Activated gamma-delta T cell treated with anti-CD3 and anti-CD28 coated beads, Interleukin-2, amount 50 U/mL, for 16 hours (primary cell): ENCODE measurements at regions not wholly inside any gene's neighbourhood (a gene's known extent, or its start where the extent isn't known, plus 50 kb on each side); places are given as distances from the start of the nearest gene placed in this dataset.
"Not testable (repeated sequence)": the region's sequence is repeated elsewhere in the genome, so short reads cannot be mapped to it uniquely, and the experiment has no call there.

Source experiments
- DNase-seq: peaks from one replicate; pipeline ENCODE4 v3.0.0-alpha.2; 2020; ENCODE audit warnings: low read depth

DNA sequence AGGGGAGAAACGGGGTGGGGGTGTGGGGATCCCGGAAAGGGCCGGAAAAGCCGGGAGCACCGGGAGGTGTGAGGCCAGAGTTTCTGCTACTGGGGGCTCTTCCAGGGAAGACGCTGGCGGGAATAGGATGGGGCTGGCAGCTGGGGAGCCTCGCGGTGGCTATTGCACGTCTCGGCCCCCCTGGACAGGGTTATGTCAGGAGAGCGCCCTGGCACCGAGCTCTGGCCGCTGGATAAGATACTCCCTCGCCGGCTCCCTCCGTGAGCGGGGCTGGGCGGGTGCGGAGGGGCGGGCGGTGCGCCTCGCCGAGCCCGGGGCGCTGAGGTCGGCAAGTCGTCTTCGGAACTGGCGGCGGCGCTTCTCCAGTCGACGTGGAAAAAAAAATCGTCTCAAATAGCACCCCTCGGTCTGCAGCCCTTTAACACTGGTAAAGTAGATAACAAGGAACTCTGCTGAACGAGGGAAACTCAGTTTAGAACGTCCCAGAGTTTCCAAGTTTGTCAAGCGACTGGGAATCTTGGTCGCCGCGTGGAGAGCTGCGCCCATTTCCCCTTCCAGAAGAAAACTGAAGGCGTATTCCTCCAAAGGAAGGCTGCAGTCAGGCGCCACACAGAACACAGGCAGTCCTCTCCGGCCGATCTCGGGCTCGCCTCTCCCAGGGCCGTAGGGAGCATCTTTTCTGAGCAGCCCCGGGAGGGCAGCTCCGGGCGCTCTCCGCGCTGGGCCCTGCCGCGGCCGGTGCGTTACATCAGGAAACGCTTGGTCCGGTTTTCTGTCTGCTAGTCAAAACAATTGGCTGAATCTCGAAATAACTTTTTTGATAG, 115.1 kb downstream of the KCNRG start:
- DNase-seq = no peak

DNA sequence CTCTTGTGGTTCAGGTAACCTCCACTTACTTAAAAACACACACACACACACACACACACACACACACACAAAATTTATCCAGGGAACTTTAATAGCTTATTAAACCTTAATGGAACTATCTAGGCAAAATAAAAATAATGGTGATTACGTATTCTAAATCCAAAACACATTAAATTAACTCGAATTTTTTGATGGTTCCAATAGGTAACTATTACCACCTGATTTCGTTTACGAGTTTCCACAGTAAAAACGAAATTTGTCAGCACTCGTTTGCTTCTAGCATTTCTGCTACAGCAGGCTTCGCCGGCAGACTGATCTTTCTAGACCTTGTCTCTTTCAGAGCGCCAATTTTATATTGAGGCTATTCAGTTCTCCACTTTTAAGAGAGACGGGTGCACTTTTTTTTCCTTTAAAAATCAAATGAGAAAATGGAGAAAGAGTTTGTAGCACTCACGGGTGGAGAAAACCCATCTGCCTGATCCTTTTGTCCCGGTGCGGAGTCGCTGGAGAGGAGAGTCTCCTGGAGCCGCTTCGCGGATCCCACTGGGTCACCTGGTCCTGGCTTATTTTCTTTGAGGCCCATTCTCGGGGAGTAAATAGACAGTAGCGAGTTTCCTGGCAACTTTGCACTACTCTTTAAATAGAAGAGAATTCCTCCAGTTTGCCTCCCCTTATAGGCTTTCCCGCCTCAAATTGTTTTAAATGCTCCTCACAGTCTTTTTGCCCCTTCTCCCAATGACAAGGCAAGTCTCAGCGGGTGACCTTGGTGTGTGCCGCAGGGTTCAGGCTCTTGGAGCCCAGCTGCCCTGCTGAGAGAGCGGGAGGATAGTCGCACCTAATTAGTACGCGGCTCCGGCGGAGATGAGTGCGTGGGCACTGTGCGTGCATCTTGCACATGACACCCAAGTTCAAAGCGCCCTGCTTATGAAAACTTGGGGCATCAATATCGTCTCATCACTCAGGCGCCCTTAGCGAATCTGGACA, 117.0 kb downstream of the KCNRG start:
- DNase-seq = no peak

DNA sequence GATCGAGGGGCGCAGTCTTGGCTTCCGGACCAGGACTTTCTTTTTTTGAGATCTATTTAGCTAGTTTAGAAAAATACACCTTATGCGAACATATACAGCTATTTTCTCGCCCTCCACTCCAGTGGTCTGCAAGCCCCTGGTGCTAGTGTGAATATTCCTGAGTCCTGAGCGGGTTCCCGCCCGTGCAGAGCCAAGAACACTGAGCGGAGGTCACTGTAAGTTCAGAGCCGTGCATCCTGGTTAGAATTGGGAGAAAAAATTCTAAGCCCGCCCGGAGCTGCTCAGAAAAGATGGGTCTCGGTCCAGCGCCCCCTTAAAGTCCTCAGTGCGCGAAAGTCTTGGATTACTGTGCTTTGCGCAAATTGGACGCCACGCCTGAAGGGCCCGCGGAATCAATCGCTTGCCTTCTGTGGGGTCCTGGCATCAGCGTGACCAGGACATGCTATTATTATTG, 117.7 kb downstream of the KCNRG start:
- no peak for DNase-seq

GRCh38 chr13:50133358-50133953, 118.2 kb downstream of the KCNRG start:
- no peak for DNase-seq

GRCh38 chr13:50136226-50136625, 121.0 kb downstream of the KCNRG start:
- DNase-seq = no peak

DNA sequence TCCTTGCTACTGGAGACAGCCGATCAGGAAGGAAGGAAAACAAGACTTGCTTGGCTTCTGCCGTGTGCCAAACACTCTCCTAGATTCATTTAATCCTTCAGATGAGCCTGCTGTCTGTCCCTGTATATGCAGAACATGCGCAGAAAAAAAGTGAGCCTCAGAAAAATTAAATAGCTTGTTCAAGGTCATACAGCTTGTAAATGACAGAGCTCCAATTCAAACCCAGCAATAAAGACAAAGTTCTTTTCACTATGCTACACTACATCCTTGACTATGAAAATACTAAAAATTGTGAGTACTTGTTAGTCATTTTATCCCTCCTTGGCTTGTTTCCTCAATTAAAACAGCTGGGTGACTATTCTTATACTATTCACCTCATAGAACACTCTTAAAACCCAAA, 121.4 kb downstream of the KCNRG start:
- no peak for DNase-seq

DNA sequence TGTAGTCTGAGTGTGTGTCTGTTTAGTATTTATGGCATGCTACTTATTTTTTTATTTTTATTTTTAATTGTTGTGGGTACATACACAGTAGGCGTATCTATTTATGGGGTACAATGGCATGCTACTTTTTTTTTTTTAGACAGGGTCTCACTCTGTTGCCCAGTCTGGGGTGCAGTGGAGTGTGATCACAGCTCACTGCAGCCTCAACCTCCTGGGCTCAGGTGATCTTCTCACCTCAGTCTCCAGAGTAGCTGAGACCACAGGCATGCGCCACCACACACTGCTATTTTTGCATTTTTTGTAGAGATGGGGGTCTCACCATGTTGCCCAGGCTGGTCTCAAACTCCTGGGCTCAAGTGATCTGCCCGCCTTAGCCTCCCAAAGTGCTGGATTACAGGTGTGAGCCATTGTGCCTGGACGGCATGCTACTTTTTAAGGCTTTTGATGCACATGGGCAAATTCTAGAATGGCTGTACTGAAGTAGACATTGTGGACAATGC, 124.2 kb downstream of the KCNRG start:
- DNase-seq = not testable (repeated sequence)

- no peak for DNase-seq
Measured at GRCh38 chr13:50140153-50140552, 124.9 kb downstream of the KCNRG start.

DNA sequence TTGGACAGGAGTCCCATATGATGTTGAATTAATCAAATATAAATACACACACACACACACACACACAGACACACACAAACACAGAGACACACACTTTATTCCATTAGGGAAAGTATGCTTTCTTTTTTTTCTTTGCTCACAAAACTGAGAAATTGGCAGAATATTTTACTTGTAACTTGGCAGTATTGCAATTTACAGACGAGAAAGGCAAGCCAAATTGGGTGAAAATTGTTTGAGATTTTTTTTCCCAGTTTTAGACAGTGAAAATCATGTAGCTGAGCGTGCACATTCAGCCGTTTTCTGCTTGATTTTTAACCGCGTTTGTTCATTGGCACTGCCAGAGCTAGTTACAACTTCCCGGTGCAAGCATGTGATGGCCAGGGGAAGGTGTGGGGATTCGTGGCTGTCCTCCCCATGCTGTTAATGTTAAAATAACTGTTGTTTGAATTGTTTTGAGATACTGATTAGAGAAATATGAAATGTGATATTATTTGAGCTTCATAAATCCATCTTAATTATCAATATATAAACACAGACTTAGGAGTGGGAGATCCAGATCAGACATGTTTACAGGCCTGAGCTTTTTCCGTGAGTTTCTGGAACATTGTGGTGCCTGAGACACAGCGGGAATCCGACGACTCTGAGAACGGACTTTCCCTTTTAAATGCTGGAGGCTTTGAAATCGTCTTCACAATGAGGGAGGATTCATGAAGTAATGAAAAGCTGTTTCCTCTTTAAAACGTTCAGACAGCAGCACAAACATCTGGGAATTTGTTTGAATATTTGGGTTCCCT, 125.5 kb downstream of the KCNRG start:
- DNase-seq = no peak

DNA sequence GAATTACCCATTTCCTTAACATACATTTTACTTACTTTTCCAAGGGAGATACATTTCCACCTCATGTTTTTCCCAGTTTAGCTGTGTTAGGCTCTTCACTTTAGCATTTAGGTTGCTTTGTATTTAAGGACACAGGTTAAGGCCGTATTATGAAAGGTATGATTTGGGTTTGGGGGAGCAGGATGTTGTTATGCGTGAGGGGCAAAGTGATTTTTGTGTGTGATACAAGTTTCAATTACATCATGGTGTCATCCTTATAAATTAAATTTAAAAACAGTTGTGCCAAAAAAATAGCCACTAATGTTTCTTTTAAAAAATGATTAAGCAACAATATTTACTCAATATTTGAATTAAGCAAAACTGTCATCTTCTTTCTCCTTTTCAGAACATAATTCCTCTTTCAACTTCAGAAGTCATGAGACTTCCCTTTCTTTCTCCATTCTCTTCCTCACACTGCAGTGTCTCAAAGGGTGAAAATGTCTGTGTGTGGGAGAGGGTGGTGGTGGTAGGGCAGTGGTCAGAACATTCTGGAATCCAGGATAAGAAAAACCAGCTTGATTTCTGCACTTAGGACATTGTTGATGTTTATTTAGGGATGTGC, 126.2 kb downstream of the KCNRG start:
- no peak for DNase-seq

GRCh38 chr13:50144246-50145160, 129.3 kb downstream of the KCNRG start:
- DNase-seq = no peak

DNA sequence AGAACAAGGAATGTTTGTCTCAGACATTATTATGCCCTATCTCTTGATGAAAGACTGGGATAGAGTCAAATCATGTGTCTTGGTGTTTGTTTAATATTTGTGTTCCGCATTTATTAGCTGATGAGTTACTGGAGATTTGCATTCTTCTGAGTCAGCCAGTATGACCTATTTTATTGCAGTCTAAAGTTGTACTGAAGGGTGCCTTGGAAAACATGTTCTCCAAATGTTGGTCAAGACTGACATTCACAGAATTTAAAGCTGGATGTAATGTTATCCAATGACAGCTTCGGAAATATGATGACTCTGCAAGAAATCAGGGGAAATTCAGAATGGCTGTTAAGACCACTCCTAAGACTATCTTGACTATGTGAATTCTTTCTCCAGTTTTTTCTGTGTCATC, 134.0 kb downstream of the KCNRG start:
- DNase-seq = no peak

DNA sequence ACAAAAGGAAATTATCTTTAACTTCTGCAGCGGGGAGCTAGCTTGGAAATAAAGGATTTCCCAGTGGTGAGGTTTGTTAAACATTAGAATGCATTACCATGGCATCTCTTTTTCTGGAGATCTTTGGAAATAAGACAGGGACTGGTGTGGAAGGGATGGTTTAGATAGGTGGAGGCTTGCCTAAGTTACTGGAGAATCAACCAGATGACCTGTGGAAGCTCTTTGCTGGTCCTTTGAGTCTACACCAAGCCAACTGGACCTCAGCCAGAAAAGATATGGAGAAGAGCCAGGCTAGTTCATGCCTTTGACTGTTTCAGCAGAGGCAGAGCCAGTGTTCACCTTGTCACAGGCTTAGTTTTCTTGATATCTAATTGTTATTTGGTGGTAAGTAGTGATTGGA, 134.7 kb downstream of the KCNRG start:
- no peak for DNase-seq

- DNase-seq = no peak
Measured at GRCh38 chr13:50152224-50152623, 137.0 kb downstream of the KCNRG start.

DNA sequence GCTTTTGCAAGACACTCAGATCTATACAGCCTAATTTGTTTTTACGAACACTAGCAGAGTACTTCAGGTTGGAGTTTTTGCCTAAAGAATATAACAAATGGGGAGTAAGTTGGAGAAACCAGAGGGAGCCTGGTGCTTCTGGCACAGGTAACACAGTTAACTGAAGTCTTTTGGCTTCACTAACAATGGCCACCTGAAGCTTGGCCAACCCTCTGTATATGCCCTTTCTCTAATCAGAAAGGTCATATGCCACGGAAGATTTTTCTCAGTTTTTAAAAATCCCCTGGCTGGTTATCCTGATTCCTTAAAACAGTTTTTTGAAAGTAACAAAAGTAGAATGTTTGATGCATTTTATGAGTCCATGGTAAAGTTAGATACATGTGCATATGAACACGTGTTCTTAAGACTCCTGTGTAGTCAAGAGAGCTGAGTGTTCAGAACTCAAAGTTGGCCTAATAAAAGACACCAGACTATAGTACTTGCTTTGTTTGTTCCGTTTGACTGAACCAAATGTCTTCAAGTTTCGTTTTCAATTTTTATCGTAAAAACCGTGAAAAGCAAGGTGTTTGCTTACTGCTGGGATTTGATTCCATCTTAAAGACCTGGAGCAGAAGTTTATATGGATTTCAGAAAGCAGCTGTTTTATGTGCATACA, 137.5 kb downstream of the KCNRG start:
- DNase-seq = no peak

- DNase-seq = no peak
Measured at GRCh38 chr13:50153401-50153800, 138.2 kb downstream of the KCNRG start.

- no peak for DNase-seq
Measured at GRCh38 chr13:50153876-50154275, 138.6 kb downstream of the KCNRG start.

DNA sequence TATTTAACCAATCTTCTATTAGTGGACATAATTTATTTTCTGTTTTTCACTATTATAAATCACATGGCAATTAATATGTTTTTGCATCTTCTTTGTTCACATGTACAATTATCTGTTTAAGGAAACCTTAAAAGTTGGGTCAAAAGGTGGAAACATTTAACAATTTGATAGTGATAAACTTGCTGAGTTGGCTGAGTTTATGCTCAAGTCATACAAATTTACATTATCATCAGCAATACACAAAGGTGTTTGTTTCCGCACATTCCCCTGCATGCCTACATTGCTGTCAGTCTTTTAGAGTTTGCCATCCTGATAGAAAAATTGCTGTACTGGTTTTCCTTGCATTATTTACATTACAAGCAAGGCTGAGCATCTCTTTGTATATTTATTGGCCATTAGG, 139.5 kb downstream of the KCNRG start:
- no peak for DNase-seq

GRCh38 chr13:50156140-50156539, 140.9 kb downstream of the KCNRG start:
- no peak for DNase-seq
